Lower lobe of right lung (tissue), 2 donors: ENCODE measurements at regions not wholly inside any gene's neighbourhood (a gene's known extent, or its start where the extent isn't known, plus 50 kb on each side); places are given as distances from the start of the nearest gene placed in this dataset.

Experiments used
- ATAC-seq, 2 donors: fragments of 200-7000 bp; cut with Tn5 transposase; one replicate each; pipeline ENCODE4 v1.9.1; 2020 to 2022; ENCODE audit warnings: mild to moderate bottlenecking in 2 of 2, moderate library complexity in 2 of 2
- DNase-seq: peaks from one replicate; pipeline ENCODE4 v3.0.0-alpha.2; 2020
- H3K27ac ChIP-seq: fragments of 200-600 bp; one replicate; pipeline ENCODE4 v1.8.0; 2022
- H3K27me3 ChIP-seq: fragments of 200-600 bp; one replicate; pipeline ENCODE4 v1.8.0; 2022; ENCODE audit warnings: low read depth
- H3K36me3 ChIP-seq: fragments of 200-600 bp; one replicate; pipeline ENCODE4 v1.8.0; 2022; ENCODE audit warnings: mild to moderate bottlenecking
- H3K4me1 ChIP-seq: fragments of 200-600 bp; one replicate; pipeline ENCODE4 v1.8.0; 2022
- H3K4me3 ChIP-seq: fragments of 200-600 bp; one replicate; pipeline ENCODE4 v1.8.0; 2022; ENCODE audit warnings: mild to moderate bottlenecking
- H3K9me3 ChIP-seq: fragments of 200-600 bp; one replicate; pipeline ENCODE4 v1.8.0; 2022
- CTCF ChIP-seq: fragments of 200-600 bp; IDR thresholded peaks from one replicate; pipeline ENCODE4 v1.8.0; 2022; ENCODE audit warnings: antibody characterized with exemption, mild to moderate bottlenecking
- intact Hi-C: fragments of 100-400 bp; cut with DNase I; formaldehyde crosslinking; loops from one replicate; pipeline ENCODE4 v1.11.0; 2022
- donor health status: DM: no; HTN: yes; CAD: no; lungs with severe emphysema.

GRCh38 chr3:147887797-147888196 lies 478.6 kb downstream of the ZIC1 start:
- no peaks in the 10 kb centered on the region for H3K36me3 ChIP-seq
- peaks cover 8% of the 10 kb centered on the region for H3K9me3 ChIP-seq
- no peak overlapping the region for H3K27ac ChIP-seq
- H3K4me3 ChIP-seq, result no peak overlapping the region
- no peaks in the 10 kb centered on the region for H3K27me3 ChIP-seq
- H3K4me1 ChIP-seq, result no peaks in the 10 kb centered on the region
- intact Hi-C loops, result no loop called here
- TF ChIP-seq CTCF, result no peak
- ATAC-seq (no peak), DNase-seq (no peak)

- no peak overlapping the region for H3K27ac ChIP-seq
- intact Hi-C loops, result no loop called here
- H3K36me3 ChIP-seq, result no peaks in the 10 kb centered on the region
- H3K9me3 ChIP-seq, result no peaks in the 10 kb centered on the region
- H3K27me3 ChIP-seq, result no peaks in the 10 kb centered on the region
- ATAC-seq (no peak), DNase-seq (no peak)
- no peaks in the 10 kb centered on the region for H3K4me1 ChIP-seq
- no peak for TF ChIP-seq CTCF
- H3K4me3 ChIP-seq, result no peak overlapping the region
Observed at GRCh38 chr3:147890114-147890513, 480.9 kb downstream of the ZIC1 start.

GRCh38 chr3:147895509-147895908 lies 486.3 kb downstream of the ZIC1 start:
- DNase-seq (no peak), ATAC-seq (no peak)
- Histone ChIP-seq H3K4me1 (no peaks in the 10 kb centered on the region), H3K9me3 (no peaks in the 10 kb centered on the region), H3K4me3 (no peak overlapping the region), H3K27ac (no peak overlapping the region), H3K27me3 (no peaks in the 10 kb centered on the region), H3K36me3 (no peaks in the 10 kb centered on the region)
- intact Hi-C loops, result no loop called here
- TF ChIP-seq CTCF, result no peak

GRCh38 chr3:147900851-147901250 lies 491.7 kb downstream of the ZIC1 start:
- no peaks in the 10 kb centered on the region for H3K9me3 ChIP-seq
- H3K4me1 ChIP-seq, result no peaks in the 10 kb centered on the region
- no peak overlapping the region for H3K4me3 ChIP-seq
- H3K27ac ChIP-seq, result no peak overlapping the region
- no peaks in the 10 kb centered on the region for H3K36me3 ChIP-seq
- TF ChIP-seq CTCF, result no peak
- ATAC-seq (no peak), DNase-seq (no peak)
- H3K27me3 ChIP-seq, result no peaks in the 10 kb centered on the region
- intact Hi-C loops, result no loop called here

GRCh38 chr3:147903026-147903425 lies 493.9 kb downstream of the ZIC1 start:
- Histone ChIP-seq H3K27me3 (no peaks in the 10 kb centered on the region), H3K36me3 (no peaks in the 10 kb centered on the region), H3K4me3 (no peak overlapping the region), H3K9me3 (no peaks in the 10 kb centered on the region), H3K4me1 (no peaks in the 10 kb centered on the region), H3K27ac (no peak overlapping the region)
- intact Hi-C loops, result no loop called here
- DNase-seq, result no peak
- no peak for ATAC-seq
- TF ChIP-seq CTCF, result no peak

GRCh38 chr3:147904421-147904820 lies 495.3 kb downstream of the ZIC1 start:
- no peak for ATAC-seq
- no peak for DNase-seq

More at GRCh38 chr3:147904421-147904820, 495.3 kb downstream of the ZIC1 start:
- Histone ChIP-seq H3K36me3 (no peaks in the 10 kb centered on the region), H3K27ac (no peak overlapping the region), H3K4me1 (no peaks in the 10 kb centered on the region), H3K27me3 (no peaks in the 10 kb centered on the region), H3K4me3 (no peak overlapping the region), H3K9me3 (no peaks in the 10 kb centered on the region)
- no peak for TF ChIP-seq CTCF
- intact Hi-C loops, result no loop called here
